RWPE2 (cell line): ENCODE measurements at regions not wholly inside any gene's neighbourhood (a gene's known extent, or its start where the extent isn't known, plus 50 kb on each side); places are given as distances from the start of the nearest gene placed in this dataset.
A peak's percentile ranks its signal among the peaks of the same experiment; 100 is the strongest.

Source experiments
- ATAC-seq: fragments of 200-7000 bp; cut with Tn5 transposase; 3 replicates; pipeline ENCODE4 v1.9.1; 2021; ENCODE audit warnings: low read depth
- DNase-seq: peaks from one replicate; pipeline ENCODE4 v3.0.0-alpha.2; 2020; ENCODE audit warnings: low spot score
- H3K27ac ChIP-seq: fragments of 450-650 bp; 2 replicates; pipeline ENCODE4 v1.5.1; 2017; ENCODE audit warnings: mild to moderate bottlenecking; ENCODE audit not compliant: poor library complexity, severe bottlenecking
- H3K27me3 ChIP-seq: fragments of 250-450 bp; sonication (Bioruptor Pico); 2 replicates; pipeline ENCODE4 v1.5.1; 2021; ENCODE audit warnings: mild to moderate bottlenecking, moderate library complexity; ENCODE audit not compliant: insufficient read depth, poor library complexity, severe bottlenecking
- H3K36me3 ChIP-seq: fragments of 250-450 bp; sonication (Bioruptor Pico); 2 replicates; pipeline ENCODE4 v1.5.1; 2020; ENCODE audit warnings: low read depth, mild to moderate bottlenecking, moderate library complexity
- H3K4me1 ChIP-seq: fragments of 250-450 bp; sonication (Bioruptor Pico); 2 replicates; pipeline ENCODE4 v1.5.1; 2021; ENCODE audit warnings: mild to moderate bottlenecking, moderate library complexity; ENCODE audit not compliant: insufficient read depth, poor library complexity, severe bottlenecking
- H3K4me3 ChIP-seq: fragments of 250-450 bp; sonication (Bioruptor Pico); 2 replicates; pipeline ENCODE4 v1.5.1; 2021; ENCODE audit warnings: mild to moderate bottlenecking, moderate library complexity; ENCODE audit not compliant: severe bottlenecking
- H3K9me3 ChIP-seq: fragments of 250-450 bp; sonication (Bioruptor Pico); 2 replicates; pipeline ENCODE4 v1.5.1; 2021; ENCODE audit warnings: mild to moderate bottlenecking, moderate library complexity; ENCODE audit not compliant: severe bottlenecking
- CTCF ChIP-seq: fragments of 450-650 bp; IDR thresholded peaks from one replicate; pipeline ENCODE4 v1.5.1; 2017; ENCODE audit warnings: mild to moderate bottlenecking, moderate library complexity; ENCODE audit not compliant: poor library complexity, severe bottlenecking

- H3K9me3 ChIP-seq = no peaks in the 10 kb centered on the region
- H3K27ac ChIP-seq = peak overlapping the region; percentile 29
- DNase-seq = no peak
- H3K36me3 ChIP-seq = no peaks in the 10 kb centered on the region
- no peak overlapping the region for H3K4me3 ChIP-seq
- H3K4me1 ChIP-seq = peaks cover 21% of the 10 kb centered on the region
- peak; percentile 83 for ATAC-seq
- H3K27me3 ChIP-seq = no peaks in the 10 kb centered on the region
- TF ChIP-seq CTCF = no peak
These were observed 242.8 kb downstream of the KLF6 start for GRCh38 chr10:3542185-3542611.

- H3K9me3 ChIP-seq = no peaks in the 10 kb centered on the region
- peaks cover 21% of the 10 kb centered on the region for H3K4me1 ChIP-seq
- no peak for DNase-seq
- no peak overlapping the region for H3K27ac ChIP-seq
- TF ChIP-seq CTCF = no peak
- H3K4me3 ChIP-seq = no peak overlapping the region
- no peaks in the 10 kb centered on the region for H3K27me3 ChIP-seq
- ATAC-seq = no peak
- no peaks in the 10 kb centered on the region for H3K36me3 ChIP-seq
These were observed 245.2 kb downstream of the KLF6 start for GRCh38 chr10:3539696-3540383.

GRCh38 chr10:3538656-3539531 is 246.1 kb downstream of the KLF6 start:
- no peaks in the 10 kb centered on the region for H3K27me3 ChIP-seq
- no peak for DNase-seq
- no peak for TF ChIP-seq CTCF
- H3K27ac ChIP-seq = peak overlapping the region; percentile 6
- ATAC-seq = peak; percentile 78
- no peaks in the 10 kb centered on the region for H3K9me3 ChIP-seq
- H3K36me3 ChIP-seq = no peaks in the 10 kb centered on the region
- H3K4me1 ChIP-seq = peaks cover 21% of the 10 kb centered on the region
- H3K4me3 ChIP-seq = no peak overlapping the region

GRCh38 chr10:3538291-3538655 is 246.7 kb downstream of the KLF6 start:
- TF ChIP-seq CTCF = no peak
- no peaks in the 10 kb centered on the region for H3K9me3 ChIP-seq
- no peaks in the 10 kb centered on the region for H3K27me3 ChIP-seq
- peaks cover 25% of the 10 kb centered on the region for H3K4me1 ChIP-seq
- no peaks in the 10 kb centered on the region for H3K36me3 ChIP-seq
- no peak for DNase-seq
- ATAC-seq = no peak
- no peak overlapping the region for H3K4me3 ChIP-seq
- H3K27ac ChIP-seq = no peak overlapping the region

- Histone ChIP-seq H3K27me3 (no peaks in the 10 kb centered on the region), H3K4me1 (peaks cover 30% of the 10 kb centered on the region), H3K9me3 (no peaks in the 10 kb centered on the region), H3K36me3 (no peaks in the 10 kb centered on the region), H3K27ac (no peak overlapping the region), H3K4me3 (no peak overlapping the region)
- DNase-seq (no peak), ATAC-seq (no peak)
- TF ChIP-seq CTCF = no peak
These were observed 247.5 kb downstream of the KLF6 start for GRCh38 chr10:3537518-3537917.
